ENCODE measurements at regions not wholly inside any gene's neighbourhood (a gene's known extent, or its start where the extent isn't known, plus 50 kb on each side); places are given as distances from the start of the nearest gene placed in this dataset.

DNA sequence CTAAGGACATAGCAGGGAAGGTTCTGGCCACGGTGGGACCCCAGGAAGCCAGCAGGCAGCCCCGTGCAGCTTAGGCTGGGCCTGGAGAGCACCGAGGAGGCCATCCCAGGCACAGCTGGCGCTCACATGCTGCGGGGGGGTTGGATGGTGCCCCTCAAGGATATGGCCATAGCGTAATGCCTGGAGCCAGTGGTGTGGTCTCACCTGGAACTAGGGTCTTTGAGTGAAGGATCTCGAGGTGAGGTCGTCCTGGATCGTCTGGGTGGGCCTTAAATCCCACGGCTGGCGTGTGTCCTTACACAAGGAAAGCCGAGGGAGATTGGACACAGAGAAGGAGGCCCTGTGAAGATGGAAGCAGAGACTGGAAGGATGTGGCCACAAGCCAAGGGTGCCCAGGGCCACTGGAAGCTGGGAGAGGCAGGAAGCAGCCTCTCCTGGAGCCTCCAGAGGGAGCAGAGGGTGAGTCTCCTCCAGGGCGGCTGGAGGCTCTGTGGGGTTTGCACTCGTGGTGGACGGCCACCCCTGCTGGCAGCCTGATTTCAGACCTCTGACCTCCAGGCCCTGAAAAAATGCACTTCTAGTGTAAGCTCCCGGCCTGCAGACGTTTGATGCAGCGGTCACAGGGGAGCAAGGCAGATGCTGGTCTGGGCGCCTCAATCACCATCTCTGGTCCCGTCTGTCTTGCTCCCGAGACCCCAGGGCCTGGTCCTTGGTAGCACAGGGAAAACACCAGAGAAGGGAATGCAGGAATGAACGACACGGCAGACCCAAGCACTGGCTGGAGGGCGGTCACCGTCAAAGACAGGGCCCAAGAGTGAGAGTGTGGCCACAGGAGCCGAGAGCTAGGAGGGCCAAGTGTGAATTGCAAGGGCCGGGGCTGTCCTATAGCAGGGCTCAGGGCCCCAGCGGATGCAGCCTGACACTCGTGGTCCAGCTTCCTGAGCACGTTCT is 218.6 kb downstream of the KIF26A start:
- DNase-seq = no peak

DNA sequence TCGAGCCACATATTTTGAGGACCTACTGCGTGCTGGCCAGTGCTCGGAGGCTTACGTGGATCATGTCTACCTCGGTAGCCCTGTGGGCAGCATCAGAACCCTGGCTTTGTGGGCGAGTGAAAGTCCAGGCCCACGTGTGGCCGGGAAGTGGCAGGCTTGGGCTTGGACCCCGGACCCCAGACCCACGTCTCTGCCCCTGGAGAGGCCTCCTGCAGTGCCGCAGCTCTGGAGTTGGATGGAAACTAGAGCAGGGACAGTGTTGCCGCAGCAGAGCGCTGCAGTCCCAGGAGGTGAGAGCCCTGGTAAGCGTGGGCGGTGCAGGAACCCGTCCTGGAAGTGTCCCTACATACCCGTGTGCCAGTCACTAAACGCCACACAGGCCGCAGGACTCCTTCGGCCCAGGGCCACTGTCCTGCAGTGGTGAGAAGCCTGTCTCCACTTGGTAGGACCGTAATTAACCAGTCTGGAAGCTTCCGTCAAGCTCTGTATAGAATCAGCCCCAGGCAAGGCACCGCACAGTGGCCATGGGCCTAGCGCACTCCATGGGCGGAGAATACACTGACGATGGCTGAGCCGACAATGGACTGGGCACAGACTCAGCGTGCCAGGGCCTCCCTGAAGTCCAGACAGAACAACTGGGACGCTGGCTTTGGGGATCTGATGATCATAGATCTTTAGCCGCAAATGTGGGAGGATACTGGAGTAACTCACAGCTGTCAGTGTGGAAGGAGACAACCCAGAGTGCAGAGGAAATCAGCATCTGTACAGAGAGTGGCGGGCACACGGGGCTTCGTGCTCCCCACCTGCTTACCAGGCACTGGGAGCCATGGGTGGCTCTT is 219.5 kb downstream of the KIF26A start:
- no peak for DNase-seq

DNA sequence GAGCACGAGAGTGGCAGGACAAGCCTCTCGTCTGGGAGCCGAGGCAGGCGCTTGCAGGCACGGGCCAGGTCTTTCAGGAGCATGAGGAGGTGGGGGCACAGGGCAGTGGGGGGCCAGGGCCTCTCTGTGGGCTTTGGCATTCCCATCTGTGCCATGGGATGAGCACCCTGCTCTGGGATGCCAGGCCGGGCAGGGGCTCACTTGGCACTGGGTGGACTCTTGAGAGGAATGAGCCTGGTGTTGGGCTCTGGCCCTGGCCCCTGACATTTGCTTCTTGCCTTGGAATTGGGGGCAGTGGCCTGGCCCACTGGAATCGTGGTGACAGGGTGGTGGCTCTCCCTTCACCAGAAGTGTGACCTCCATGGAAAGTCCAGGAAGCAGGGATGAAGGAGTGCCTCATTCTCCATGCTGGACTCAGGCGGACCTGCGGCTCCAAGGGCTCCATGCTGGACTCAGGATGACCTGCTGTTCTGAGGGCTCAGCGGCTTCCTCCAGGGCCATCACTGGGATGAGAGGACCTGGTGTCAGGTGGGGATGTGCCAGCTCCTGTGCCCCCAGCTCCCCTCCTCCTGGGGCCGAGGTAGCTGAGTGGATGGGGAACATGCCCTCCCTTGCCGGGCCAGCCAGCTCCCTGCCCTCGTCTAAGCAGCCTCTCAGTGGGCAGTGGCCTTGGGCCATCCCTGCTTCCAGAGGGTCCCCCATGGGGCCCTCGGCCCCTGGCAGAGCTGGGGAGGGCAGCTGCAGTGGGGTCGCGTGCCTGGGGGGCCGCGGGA is 220.3 kb downstream of the KIF26A start:
- no peak for DNase-seq

DNA sequence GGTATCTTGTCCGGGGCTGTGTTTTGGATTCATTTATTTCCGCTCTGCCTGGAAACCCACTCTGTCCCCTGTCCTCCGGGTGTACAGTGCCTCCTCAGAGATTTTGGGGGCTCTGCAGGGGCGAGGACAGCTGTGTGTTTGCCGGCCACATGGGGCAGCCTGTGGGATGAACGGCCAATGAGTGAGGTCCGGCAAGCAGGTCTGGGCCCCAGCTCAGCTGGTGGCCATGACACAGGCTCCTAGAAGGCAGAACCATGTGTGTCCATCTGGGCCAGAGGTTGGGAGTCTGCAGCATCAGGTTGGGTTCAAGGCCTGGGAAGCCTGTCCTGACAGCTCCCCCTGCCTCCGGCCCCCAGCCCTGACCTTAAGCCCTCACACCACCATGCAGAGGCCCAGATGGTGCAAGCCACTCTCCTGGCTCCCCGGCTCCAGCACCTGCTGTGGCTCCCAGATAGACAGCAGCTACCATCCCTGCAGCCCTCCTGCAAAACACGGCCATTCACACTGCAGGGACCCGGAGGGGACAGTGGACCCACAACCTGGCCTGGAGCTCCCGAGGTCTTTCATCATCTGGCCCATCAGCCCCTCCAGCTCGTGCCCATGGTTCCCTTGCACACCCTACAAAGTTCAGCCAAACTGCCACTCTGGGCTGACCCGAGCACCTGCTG is 220.1 kb upstream of the C14orf180 start:
- DNase-seq = no peak

DNA sequence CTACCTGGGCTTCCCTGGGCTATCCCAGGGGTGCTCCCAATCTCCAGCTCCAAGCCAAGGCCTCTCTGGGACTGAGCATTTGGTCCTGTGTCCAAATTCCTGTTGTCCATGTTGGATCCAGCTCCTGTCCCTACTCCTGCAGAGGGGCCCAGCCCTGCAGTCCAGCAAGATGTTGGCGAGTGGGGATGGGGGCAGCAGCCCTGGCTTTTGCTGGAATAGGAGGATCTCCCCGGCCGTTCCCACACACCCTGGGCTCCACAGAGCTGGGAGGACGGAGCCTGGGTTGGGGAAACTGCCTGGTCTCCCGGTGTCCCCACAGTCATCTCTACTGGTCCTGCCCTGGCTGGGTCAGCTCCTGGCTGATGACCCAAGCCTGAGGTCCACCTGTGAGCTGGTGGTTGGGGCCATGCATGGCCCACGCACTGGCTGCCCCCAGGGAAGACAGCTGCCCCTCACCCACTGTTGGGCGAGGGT is 219.6 kb upstream of the C14orf180 start:
- no peak for DNase-seq

DNA sequence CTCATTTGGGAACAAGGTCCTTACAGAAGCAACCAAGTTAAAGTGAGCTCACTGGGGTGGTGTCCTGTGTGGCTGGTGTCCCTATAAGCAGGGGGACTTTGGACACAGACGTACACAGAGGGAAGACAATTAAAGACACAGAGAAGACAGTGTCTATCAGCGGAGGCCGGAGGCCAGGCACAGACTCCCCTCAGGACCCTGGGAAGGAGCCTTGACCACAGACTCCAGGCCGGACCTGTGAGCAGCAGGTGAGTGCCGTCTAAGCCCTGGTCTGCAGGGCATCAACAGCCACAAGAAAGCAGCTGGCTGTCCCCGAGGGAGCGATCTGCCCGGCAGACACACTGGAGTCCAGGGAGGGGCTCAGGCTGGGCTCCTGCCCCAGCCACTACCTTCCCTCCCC is 219.1 kb upstream of the C14orf180 start:
- DNase-seq = no peak

DNA sequence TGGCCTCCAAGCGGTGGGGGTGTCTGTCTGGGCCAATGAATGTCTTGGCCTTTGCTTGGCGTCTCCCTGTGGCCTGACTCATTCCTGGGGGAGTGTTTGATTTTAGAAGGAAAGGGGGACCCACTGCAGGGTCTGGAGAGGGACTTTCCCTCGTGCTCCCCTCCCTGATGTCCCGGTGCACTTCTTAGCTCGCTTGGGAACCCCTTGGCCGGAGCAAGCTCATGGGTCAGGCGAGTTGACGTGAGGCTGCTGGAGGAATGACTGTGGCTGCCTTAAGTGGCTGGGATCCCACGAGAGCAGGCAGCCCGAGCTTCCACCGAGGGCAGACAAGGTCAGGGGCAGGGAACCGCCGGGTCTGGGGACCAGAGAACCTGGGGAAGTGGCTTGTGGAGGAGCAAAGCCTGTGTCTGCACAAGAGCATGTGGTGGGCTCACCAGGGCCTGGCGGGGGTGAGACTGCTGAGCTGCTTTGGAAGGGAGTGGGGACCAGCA is 218.4 kb upstream of the C14orf180 start:
- no peak for DNase-seq

DNA sequence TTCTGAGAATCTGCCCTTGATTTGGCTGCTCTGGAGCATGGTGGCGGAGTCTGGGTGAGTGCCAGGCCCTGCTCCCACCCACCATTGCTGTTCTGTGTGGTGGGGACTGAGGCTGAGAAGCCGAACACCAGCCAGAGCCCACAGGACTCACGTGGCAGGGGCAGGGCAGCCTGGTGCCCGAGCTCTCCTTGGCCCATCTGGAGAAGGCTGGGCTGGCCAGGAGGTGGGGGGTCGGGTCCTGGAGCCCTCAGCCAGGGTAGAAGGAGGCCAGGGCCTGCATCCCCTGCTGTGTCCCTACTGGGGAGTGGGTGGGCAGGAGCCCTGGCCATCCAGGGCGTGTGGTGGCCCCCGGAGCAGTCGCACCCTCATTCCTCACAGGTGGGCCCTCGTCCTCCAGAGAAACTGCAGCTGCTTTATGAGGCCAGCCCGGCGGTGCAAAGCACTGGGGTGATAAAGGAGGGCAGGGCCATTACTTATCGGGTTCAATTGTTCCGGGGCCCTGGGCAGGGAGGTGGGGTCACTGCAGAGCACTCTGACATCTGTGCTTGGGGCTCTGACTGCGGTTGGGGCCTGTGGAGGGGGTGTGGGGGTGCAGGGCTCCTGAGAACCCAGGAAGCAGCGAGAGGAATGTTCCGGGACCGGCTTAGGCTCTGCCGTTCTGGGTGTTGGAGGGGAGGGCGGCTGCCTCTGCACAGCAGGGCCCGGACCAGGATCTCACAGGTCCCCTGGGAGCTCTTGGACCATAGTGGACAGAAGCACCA is 217.5 kb upstream of the C14orf180 start:
- DNase-seq = no peak

DNA sequence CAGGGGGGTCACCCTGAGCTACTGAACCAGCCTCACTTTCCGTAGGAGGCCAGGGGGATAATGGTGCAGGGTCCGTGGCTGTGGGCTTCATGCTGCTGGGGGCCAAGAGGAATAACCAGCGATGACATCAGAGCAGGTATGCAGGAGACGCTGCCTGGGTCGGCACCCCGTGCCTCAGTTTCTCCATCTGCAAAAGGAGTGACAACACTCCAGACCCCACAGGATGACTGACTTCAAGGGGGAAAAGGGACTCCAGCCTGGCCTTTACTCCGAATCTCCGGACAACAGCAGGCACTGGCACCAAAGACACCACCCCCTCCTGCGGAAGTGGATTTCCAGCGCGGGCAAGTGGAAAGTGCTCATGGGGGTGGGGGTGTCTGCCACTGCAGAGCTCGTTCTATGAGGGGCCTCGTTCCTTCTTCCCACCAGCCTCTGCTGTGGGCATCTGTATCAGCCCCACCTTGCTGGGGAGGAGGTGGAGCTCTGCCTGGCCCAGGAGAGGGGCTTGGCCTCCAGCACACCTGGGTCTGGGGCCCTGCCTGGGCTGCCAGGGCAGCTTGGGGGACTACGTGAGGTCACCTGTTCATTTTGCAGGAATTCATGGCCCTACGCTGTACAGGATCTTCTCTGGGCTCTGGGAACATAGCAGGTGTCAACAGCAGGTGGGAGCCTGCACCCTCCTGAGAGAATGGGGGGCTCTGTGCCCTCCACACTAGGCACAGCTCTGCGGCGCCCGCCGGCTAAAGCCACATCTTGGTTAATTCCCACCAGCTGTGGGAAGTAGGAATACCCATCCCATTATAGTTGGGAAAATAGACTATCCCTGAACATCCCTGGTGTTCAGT is 216.6 kb upstream of the C14orf180 start:
- no peak for DNase-seq

DNA sequence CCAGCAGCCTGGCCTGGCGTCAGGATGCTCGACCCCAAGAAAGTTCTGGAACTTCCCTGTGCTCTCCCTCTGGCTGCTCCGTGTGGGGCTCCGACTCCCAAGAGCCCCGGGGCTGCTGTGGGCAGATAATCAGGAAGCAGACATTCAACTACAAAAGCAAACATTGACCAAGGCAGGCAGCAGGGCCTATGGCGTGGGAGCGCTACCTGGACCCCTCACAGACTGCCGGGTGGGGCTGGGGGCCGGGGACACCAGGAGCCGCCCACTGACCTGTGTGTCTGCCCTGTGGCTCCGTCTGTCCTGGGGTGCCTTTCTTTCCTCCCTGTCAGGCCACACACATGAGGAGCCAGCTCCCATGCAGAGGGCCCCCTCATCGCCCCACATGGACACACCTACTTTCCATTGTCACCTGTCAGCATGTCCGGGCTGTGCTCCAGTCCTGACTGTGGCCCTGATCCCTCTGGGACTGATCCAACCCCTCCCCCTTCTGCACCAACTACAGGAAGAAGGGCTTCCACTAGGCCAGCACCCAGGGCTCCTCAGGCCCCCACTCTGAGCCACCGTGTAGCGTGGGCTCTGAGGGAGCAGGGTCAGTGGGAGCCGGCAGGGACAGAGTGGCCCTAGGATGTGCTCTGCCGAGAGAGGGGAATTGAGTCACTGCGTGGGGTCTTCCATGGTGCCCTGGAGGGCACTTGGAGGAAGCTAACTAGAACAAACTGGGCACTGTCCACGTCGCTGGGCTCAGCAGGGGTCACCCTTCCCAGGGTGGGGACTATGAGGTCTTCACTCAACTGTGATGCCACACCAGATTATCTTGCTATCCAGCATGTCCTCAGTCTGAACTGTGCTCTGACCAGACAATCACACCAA is 215.4 kb upstream of the C14orf180 start:
- no peak for DNase-seq

DNA sequence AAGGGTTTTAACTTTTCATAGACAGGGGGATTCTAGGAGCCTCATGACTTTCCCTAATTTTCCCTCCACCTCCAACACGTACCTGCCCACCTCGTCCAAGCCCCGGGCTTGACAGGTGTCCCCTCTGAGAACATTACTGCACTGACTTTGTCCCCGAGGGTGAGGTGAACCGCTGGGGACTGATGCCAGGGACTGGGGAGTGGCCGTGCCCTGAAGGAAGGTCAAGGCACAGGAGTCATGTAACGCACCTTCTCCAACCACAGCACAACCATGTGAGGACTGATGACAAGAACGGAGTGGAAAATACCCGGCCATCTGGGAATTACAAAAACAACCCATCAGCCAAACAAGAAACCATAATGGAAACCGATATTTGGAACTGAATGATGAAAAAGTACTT is 214.7 kb upstream of the C14orf180 start:
- no peak for DNase-seq

DNA sequence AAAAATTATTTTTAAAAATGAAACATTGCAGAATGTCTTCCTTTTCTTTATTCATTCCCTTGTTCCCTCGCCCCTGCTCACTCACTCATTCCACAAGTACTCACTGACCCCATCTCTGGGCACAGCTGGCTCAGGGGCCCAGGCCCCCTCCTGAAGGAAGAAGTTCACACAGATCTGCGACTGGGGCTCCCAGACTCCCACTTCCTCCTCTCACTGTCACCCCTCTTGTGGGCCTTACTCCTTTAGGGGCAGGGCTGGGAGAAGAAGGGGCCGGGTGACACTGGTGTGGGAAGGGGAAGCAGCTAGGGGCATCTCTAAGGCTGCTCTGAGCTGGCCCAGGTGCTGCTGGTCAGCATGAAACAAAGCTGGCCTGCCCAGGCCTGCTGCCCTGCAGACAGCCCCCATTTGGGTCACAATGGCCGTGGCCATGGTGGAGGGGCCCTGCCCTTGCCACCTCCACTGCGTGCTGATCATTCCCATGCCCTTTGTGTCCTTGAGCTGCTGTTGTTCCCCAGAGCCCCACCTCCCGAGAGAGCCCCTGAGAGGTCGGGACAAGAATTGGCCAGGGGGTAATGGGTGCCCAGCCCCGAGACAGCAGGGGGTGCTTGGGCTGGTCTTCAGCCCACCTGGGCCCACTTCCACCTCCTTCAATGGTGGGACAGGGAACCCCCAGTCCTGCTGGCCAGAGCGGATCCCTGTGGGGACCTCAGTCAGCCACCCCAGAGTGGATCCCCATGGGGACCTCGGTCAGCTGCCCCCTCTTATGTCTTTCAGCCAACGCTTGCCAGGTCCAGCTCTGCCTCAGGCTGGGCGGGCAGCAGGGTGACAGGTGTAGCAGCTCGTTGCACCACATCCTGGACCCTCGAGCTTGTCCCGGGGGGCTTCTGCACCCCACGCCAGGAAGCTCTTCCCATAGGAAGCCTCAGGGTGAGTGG is 212.4 kb upstream of the C14orf180 start:
- DNase-seq = no peak

DNA sequence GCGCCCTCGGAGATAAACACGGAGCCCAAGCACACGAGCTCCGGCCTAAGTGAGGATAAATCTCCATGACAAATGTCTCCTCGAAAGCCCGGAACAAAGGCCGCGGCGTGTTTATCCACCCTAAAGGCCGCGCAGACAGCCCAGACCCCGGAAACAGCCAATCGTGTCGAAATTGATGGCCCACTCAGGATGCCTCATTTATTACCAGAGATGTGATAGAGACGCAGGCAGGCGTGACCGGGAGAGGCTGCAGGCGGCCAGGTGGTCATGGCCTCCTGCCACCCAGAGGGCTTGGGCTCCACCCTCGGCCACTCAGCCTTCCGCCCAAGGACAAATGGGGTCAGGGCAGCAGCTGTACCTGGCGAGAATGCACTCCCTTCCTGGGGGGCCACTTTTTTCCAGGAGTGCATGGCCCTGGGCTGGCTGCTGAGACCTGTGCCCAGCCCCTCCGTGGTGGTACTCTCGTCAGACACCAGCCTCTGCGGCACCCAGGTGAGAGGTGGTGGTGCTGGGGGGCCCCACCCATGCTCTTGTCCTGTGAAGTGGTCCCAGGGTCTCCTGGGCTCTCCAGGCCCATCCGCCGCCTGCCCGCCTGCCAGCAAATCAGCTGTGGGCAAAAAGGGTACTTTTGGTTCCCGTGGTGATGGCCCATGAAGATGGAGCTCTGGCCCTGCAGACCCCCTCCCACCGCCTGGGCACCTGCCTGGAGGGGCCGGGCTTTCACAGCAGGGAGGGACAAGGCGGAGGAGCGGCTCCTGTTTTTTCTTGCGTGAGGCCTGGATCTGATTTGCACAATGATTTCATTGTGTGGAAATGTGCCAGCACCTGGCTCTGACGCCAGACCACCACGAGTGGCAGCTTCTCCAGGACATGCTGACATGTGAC is 211.5 kb upstream of the C14orf180 start:
- no peak for DNase-seq

DNA sequence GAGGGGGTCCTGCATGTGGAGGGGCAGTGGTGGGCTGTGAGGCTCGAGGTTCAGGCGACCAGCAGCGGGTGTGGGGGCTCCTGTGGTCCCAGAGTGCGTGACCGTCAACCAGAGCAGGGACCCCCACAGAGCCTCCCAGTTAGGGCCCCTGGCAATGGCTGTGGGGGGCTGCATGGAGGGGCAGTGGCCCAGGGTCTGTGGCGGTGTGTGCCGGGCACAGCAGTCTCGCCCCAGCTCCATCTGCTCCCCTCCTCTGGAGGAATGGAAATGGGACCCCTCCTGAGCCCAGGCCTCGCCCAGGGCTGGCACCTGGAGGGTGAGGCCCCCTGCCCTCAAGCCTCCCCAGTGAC is 210.8 kb upstream of the C14orf180 start:
- no peak for DNase-seq

DNA sequence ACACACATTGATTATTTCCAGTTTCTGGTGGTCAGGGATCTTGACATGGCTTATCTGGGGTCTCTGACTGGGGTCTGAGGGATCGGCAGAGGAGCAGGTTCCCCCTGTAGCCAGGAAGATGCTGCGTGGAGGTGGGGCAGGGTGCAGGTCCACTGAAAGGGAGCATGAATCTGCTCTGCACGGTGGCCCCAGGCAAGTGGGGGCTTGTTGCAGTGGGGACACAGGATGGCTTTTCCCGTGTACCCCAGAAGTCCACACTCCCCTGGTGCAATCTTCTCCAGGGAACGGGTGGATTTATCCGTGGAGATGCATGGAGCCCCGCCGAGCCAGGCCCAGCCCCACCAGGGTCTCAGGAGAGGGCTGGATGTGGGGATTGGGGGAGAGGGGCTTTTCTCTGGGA is 210.4 kb upstream of the C14orf180 start:
- DNase-seq = no peak

DNA sequence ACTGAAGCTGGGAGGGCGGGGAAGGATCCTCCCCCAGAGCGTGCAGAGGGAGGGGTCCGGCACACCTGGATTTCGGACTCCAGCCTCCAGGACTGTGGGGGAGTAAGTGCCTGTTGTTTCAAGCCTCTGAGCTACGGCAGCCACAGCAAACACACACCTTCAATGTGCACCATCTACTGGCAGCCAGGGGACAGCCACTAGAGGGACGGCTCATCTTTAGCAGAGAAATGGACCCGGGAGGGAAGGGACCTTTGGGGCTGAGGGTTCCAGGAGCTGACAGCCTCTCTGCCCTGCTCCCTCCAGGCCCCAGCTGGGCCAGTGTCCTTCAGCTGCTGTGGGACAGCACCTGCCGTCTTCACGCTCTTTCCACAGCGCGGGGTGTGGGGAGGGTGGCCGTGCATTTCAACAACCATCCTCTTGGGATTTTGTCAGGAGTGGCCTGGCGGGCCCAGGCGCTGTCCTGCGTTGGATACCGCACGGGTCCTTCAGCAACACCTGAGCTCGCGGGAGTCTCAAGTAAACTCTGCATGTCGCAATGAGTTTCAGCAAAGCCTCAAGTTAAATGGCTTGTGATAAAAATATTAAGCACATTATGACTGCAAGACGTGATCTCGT is 209.2 kb upstream of the C14orf180 start:
- DNase-seq = no peak
